ENCODE measurements at regions not wholly inside any gene's neighbourhood (a gene's known extent, or its start where the extent isn't known, plus 50 kb on each side); places are given as distances from the start of the nearest gene placed in this dataset.
"Not testable (repeated sequence)": the region's sequence is repeated elsewhere in the genome, so short reads cannot be mapped to it uniquely, and the experiment has no call there.

GRCh38 chr5:82974346-82974745 is 102.8 kb downstream of the TMEM167A start:
- TF ChIP-seq CTCF, POLR2A (IDR thresholded peaks at IDR 0.05): not testable (repeated sequence)
